ENCODE measurements at regions not wholly inside any gene's neighbourhood (a gene's known extent, or its start where the extent isn't known, plus 50 kb on each side); places are given as distances from the start of the nearest gene placed in this dataset.
"Not testable (repeated sequence)": the region's sequence is repeated elsewhere in the genome, so short reads cannot be mapped to it uniquely, and the experiment has no call there.

GRCh38 chr4:125262502-125262901 lies 52.3 kb upstream of the FAT4 start:
- intact Hi-C loops (cut with DNase I), result no loop called here
- DNase-seq, result no peak

- intact Hi-C loops (cut with DNase I), result no loop called here
- no peak for DNase-seq
Observed at GRCh38 chr4:125262079-125262478, 52.7 kb upstream of the FAT4 start.

GRCh38 chr4:125254106-125254505 lies 60.6 kb upstream of the FAT4 start:
- DNase-seq, result no peak
- intact Hi-C loops (cut with DNase I), result no loop called here

- intact Hi-C loops (cut with DNase I), result loop anchor here (1.0 kb wide), 1 partner anchor 911 kb away; no protein-coding TSS in a partner anchor
- DNase-seq, result no peak
Observed at GRCh38 chr4:125244848-125245450, 69.8 kb upstream of the FAT4 start.

GRCh38 chr4:125243789-125244397 lies 70.9 kb upstream of the FAT4 start:
- intact Hi-C loops (cut with DNase I), result no loop called here
- DNase-seq, result no peak

GRCh38 chr4:125235971-125236370 lies 78.8 kb upstream of the FAT4 start:
- intact Hi-C loops (cut with DNase I), result no loop called here
- DNase-seq, result peak in 2 of 10 donors; percentile 4 to 24

GRCh38 chr4:125231661-125232060 lies 83.1 kb upstream of the FAT4 start:
- DNase-seq, result no peak
- intact Hi-C loops (cut with DNase I), result no loop called here

GRCh38 chr4:125229596-125230058 lies 85.1 kb upstream of the FAT4 start:
- DNase-seq, result peak in 3 of 10 donors; percentile 55 to 64 (median 62)
- intact Hi-C loops (cut with DNase I), result no loop called here

- DNase-seq, result no peak
- intact Hi-C loops (cut with DNase I), result no loop called here
Observed at GRCh38 chr4:125225806-125226205, 88.9 kb upstream of the FAT4 start.

- no peak for DNase-seq
- intact Hi-C loops (cut with DNase I), result no loop called here
Observed at GRCh38 chr4:125200556-125200955, 114.2 kb upstream of the FAT4 start.

- no peak for DNase-seq
- intact Hi-C loops (cut with DNase I), result no loop called here
Observed at GRCh38 chr4:125198916-125199315, 115.8 kb upstream of the FAT4 start.

GRCh38 chr4:125191874-125192459 lies 122.8 kb upstream of the FAT4 start:
- DNase-seq, result peak in 3 of 10 donors; percentile 52 to 76 (median 67)
- intact Hi-C loops (cut with DNase I), result not testable (repeated sequence)

GRCh38 chr4:125191232-125191631 lies 123.5 kb upstream of the FAT4 start:
- no peak for DNase-seq
- intact Hi-C loops (cut with DNase I), result no loop called here

- intact Hi-C loops (cut with DNase I), result no loop called here
- DNase-seq, result no peak
Observed at GRCh38 chr4:125187226-125188176, 127.3 kb upstream of the FAT4 start.

- intact Hi-C loops (cut with DNase I), result no loop called here
- DNase-seq, result no peak
Observed at GRCh38 chr4:125184116-125184515, 130.6 kb upstream of the FAT4 start.

GRCh38 chr4:125181804-125182203 lies 133.0 kb upstream of the FAT4 start:
- intact Hi-C loops (cut with DNase I), result no loop called here
- DNase-seq, result no peak

- no peak for DNase-seq
- intact Hi-C loops (cut with DNase I), result no loop called here
Observed at GRCh38 chr4:125179727-125180126, 135.0 kb upstream of the FAT4 start.

- no peak for DNase-seq
- intact Hi-C loops (cut with DNase I), result no loop called here
Observed at GRCh38 chr4:125169192-125169591, 145.6 kb upstream of the FAT4 start.

GRCh38 chr4:125168531-125168930 lies 146.2 kb upstream of the FAT4 start:
- intact Hi-C loops (cut with DNase I), result no loop called here
- no peak for DNase-seq

- peak in 2 of 10 donors; percentile 35 to 52 for DNase-seq
- intact Hi-C loops (cut with DNase I), result not testable (repeated sequence)
Observed at GRCh38 chr4:125166012-125166411, 148.7 kb upstream of the FAT4 start.

GRCh38 chr4:125159001-125159400 lies 155.8 kb upstream of the FAT4 start:
- DNase-seq, result no peak
- intact Hi-C loops (cut with DNase I), result no loop called here
